ENCODE measurements at regions not wholly inside any gene's neighbourhood (a gene's known extent, or its start where the extent isn't known, plus 50 kb on each side); places are given as distances from the start of the nearest gene placed in this dataset.

DNA sequence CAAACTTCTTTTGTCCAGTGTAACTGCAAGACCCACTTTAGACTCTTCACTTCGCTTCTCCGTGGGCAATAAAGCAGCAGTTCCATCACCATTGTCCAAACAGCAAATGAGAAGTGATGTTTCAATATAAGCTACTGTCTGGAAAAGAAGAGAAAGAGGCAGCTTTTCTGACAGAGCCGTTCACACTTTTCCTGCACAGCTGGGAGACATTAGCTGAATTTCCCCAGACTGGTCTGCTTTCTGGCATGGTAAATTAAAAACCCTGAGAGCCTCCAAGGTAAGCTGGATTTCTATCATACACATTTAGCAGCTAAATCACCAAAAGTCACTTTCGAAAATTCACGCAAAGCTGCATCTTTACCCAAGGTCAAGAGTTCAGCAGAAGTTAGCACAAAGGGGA, 108.5 kb upstream of the CMC1 start:
- H3K9me2 ChIP-seq (ENCODE audit: insufficient read depth, low read length): no peaks in the 10 kb centered on the region
- no peaks in the 10 kb centered on the region for H3K9me3 ChIP-seq (ENCODE audit: low read length)
- H3K27ac ChIP-seq (ENCODE audit: low read length): no peak overlapping the region
- no peak for TF ChIP-seq TAF1 (IDR thresholded peaks at IDR 0.05; ENCODE audit: low read depth)
- TF ChIP-seq POLR2AphosphoS5 (IDR thresholded peaks at IDR 0.05): no peak
- TF ChIP-seq EZH2 (IDR thresholded peaks at IDR 0.05; ENCODE audit: borderline replicate concordance, insufficient read depth, low read length, poor library complexity, severe bottlenecking): no peak
- TF ChIP-seq RAD21 (conservative IDR thresholded peaks at IDR 0.05): no peak
- no peak for TF ChIP-seq MXI1 (conservative IDR thresholded peaks at IDR 0.05; ENCODE audit: poor library complexity, severe bottlenecking)
- TF ChIP-seq, protein P1, sequence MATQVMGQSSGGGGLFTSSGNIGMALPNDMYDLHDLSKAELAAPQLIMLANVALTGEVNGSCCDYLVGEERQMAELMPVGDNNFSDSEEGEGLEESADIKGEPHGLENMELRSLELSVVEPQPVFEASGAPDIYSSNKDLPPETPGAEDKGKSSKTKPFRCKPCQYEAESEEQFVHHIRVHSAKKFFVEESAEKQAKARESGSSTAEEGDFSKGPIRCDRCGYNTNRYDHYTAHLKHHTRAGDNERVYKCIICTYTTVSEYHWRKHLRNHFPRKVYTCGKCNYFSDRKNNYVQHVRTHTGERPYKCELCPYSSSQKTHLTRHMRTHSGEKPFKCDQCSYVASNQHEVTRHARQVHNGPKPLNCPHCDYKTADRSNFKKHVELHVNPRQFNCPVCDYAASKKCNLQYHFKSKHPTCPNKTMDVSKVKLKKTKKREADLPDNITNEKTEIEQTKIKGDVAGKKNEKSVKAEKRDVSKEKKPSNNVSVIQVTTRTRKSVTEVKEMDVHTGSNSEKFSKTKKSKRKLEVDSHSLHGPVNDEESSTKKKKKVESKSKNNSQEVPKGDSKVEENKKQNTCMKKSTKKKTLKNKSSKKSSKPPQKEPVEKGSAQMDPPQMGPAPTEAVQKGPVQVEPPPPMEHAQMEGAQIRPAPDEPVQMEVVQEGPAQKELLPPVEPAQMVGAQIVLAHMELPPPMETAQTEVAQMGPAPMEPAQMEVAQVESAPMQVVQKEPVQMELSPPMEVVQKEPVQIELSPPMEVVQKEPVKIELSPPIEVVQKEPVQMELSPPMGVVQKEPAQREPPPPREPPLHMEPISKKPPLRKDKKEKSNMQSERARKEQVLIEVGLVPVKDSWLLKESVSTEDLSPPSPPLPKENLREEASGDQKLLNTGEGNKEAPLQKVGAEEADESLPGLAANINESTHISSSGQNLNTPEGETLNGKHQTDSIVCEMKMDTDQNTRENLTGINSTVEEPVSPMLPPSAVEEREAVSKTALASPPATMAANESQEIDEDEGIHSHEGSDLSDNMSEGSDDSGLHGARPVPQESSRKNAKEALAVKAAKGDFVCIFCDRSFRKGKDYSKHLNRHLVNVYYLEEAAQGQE (IDR thresholded peaks at IDR 0.05; ENCODE audit: borderline replicate concordance): no peak
- TF ChIP-seq EP300 (conservative IDR thresholded peaks at IDR 0.05; ENCODE audit: poor library complexity, severe bottlenecking): no peak
- TF ChIP-seq, protein P2, sequence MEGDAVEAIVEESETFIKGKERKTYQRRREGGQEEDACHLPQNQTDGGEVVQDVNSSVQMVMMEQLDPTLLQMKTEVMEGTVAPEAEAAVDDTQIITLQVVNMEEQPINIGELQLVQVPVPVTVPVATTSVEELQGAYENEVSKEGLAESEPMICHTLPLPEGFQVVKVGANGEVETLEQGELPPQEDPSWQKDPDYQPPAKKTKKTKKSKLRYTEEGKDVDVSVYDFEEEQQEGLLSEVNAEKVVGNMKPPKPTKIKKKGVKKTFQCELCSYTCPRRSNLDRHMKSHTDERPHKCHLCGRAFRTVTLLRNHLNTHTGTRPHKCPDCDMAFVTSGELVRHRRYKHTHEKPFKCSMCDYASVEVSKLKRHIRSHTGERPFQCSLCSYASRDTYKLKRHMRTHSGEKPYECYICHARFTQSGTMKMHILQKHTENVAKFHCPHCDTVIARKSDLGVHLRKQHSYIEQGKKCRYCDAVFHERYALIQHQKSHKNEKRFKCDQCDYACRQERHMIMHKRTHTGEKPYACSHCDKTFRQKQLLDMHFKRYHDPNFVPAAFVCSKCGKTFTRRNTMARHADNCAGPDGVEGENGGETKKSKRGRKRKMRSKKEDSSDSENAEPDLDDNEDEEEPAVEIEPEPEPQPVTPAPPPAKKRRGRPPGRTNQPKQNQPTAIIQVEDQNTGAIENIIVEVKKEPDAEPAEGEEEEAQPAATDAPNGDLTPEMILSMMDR (IDR thresholded peaks at IDR 0.05; ENCODE audit: poor library complexity, severe bottlenecking): no peak
- no peak for TF ChIP-seq SMC3 (conservative IDR thresholded peaks at IDR 0.05; ENCODE audit: poor library complexity)
- H3K36me3 ChIP-seq (ENCODE audit: insufficient read depth, low read length): no peaks in the 10 kb centered on the region
- no peaks in the 10 kb centered on the region for H4K20me1 ChIP-seq (ENCODE audit: insufficient read depth)
- H3F3A ChIP-seq (ENCODE audit: insufficient read depth, low read length, poor library complexity, severe bottlenecking): no peaks in the 10 kb centered on the region
- H3K4me3 ChIP-seq (ENCODE audit: low read length): no peak overlapping the region
- H3K9ac ChIP-seq (ENCODE audit: low read length): no peak overlapping the region
- no peak overlapping the region for H3K4me2 ChIP-seq (ENCODE audit: low read length)
- H3K79me2 ChIP-seq (replicated peaks; ENCODE audit: insufficient read depth, low read length): no peaks in the 10 kb centered on the region
- no peak overlapping the region for H2AFZ ChIP-seq (ENCODE audit: low read depth, low read length)
- no peaks in the 10 kb centered on the region for H3K27me3 ChIP-seq (ENCODE audit: insufficient read depth, low read depth, low read length)

DNA sequence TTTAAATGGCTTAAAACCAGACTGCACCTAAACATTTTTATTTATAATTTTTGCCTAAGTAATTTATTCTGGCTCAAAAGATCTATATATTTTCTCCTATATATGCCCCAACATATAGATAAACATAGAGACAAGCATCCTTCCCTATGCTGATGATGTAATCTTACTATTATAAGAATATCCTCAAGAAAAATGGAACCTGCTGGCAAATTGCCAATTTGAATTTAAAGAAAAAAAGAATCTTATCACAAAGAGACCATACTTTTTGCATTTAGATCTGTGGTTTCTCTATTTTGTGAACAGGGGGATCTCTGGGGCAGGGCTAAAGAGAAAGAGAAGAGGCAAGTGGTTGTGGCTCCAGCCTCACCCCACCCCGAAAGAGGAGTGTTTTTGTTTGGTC, 107.2 kb upstream of the CMC1 start:
- Histone ChIP-seq H3K27me3 (ENCODE audit: insufficient read depth, low read depth, low read length) (no peaks in the 10 kb centered on the region), H3K4me3 (ENCODE audit: low read length) (no peak overlapping the region), H3K9ac (ENCODE audit: low read length) (no peak overlapping the region), H3K4me2 (ENCODE audit: low read length) (no peak overlapping the region), H3F3A (ENCODE audit: insufficient read depth, low read length, poor library complexity, severe bottlenecking) (no peaks in the 10 kb centered on the region), H4K20me1 (ENCODE audit: insufficient read depth) (no peaks in the 10 kb centered on the region), H3K27ac (ENCODE audit: low read length) (no peak overlapping the region), H2AFZ (ENCODE audit: low read depth, low read length) (no peak overlapping the region), H3K36me3 (ENCODE audit: insufficient read depth, low read length) (no peaks in the 10 kb centered on the region), H3K9me3 (ENCODE audit: low read length) (no peaks in the 10 kb centered on the region), H3K79me2 (replicated peaks; ENCODE audit: insufficient read depth, low read length) (no peaks in the 10 kb centered on the region), H3K9me2 (ENCODE audit: insufficient read depth, low read length) (no peaks in the 10 kb centered on the region)
- TF ChIP-seq EZH2 (IDR thresholded peaks at IDR 0.05; ENCODE audit: borderline replicate concordance, insufficient read depth, low read length, poor library complexity, severe bottlenecking): no peak
- TF ChIP-seq POLR2AphosphoS5 (IDR thresholded peaks at IDR 0.05): no peak
- TF ChIP-seq RAD21 (conservative IDR thresholded peaks at IDR 0.05): no peak
- TF ChIP-seq EP300 (conservative IDR thresholded peaks at IDR 0.05; ENCODE audit: poor library complexity, severe bottlenecking): no peak
- TF ChIP-seq, protein P2 (IDR thresholded peaks at IDR 0.05; ENCODE audit: poor library complexity, severe bottlenecking): no peak
- TF ChIP-seq, protein P1 (IDR thresholded peaks at IDR 0.05; ENCODE audit: borderline replicate concordance): no peak
- TF ChIP-seq TAF1 (IDR thresholded peaks at IDR 0.05; ENCODE audit: low read depth): no peak
- TF ChIP-seq MXI1 (conservative IDR thresholded peaks at IDR 0.05; ENCODE audit: poor library complexity, severe bottlenecking): no peak
- TF ChIP-seq SMC3 (conservative IDR thresholded peaks at IDR 0.05; ENCODE audit: poor library complexity): no peak
